Dendritic cell treated with granulocyte-macrophage colony-stimulating factor and Interleukin-4, amounts not matched to agents 40 ng/mL and 50 ng/mL, for 4 days (primary cell): ENCODE measurements at regions not wholly inside any gene's neighbourhood (a gene's known extent, or its start where the extent isn't known, plus 50 kb on each side); places are given as distances from the start of the nearest gene placed in this dataset.

Experiments used
- H3K27ac Mint-ChIP-seq: one replicate; pipeline ENCODE4 v1.8.0; 2022; ENCODE audit warnings: mild to moderate bottlenecking, mixed read lengths
- H3K27me3 Mint-ChIP-seq: one replicate; pipeline ENCODE4 v1.8.0; 2022; ENCODE audit warnings: mild to moderate bottlenecking, mixed read lengths
- H3K36me3 Mint-ChIP-seq: one replicate; pipeline ENCODE4 v1.8.0; 2022; ENCODE audit warnings: low read depth, mixed read lengths
- H3K4me1 Mint-ChIP-seq: one replicate; pipeline ENCODE4 v1.8.0; 2022; ENCODE audit warnings: low read depth, mixed read lengths
- H3K4me3 Mint-ChIP-seq: one replicate; pipeline ENCODE4 v1.8.0; 2022; ENCODE audit warnings: mild to moderate bottlenecking, moderate library complexity, mixed read lengths
- H3K9me3 Mint-ChIP-seq: one replicate; pipeline ENCODE4 v1.8.0; 2022; ENCODE audit warnings: mixed read lengths
- intact Hi-C: fragments of 100-400 bp; cut with micrococcal nuclease; formaldehyde crosslinking; loops from one replicate; pipeline ENCODE4 v1.15.0; 2022

GRCh38 chr21:15138490-15138889 is 73.7 kb upstream of the NRIP1 start:
- Mint-ChIP-seq H3K4me1 (peaks cover 24% of the 10 kb centered on the region), H3K9me3 (no peaks in the 10 kb centered on the region), H3K4me3 (no peak overlapping the region), H3K36me3 (no peaks in the 10 kb centered on the region), H3K27me3 (peaks cover 30% of the 10 kb centered on the region), H3K27ac (no peak overlapping the region)
- intact Hi-C loops = no loop called here

GRCh38 chr21:15139898-15140297 is 75.1 kb upstream of the NRIP1 start:
- peaks cover 27% of the 10 kb centered on the region for H3K27me3 Mint-ChIP-seq
- H3K4me3 Mint-ChIP-seq = no peak overlapping the region
- intact Hi-C loops = no loop called here
- no peak overlapping the region for H3K27ac Mint-ChIP-seq
- H3K9me3 Mint-ChIP-seq = no peaks in the 10 kb centered on the region
- no peaks in the 10 kb centered on the region for H3K36me3 Mint-ChIP-seq
- H3K4me1 Mint-ChIP-seq = peaks cover 22% of the 10 kb centered on the region

- Mint-ChIP-seq H3K27me3 (peaks cover 27% of the 10 kb centered on the region), H3K27ac (no peak overlapping the region), H3K36me3 (no peaks in the 10 kb centered on the region), H3K4me3 (no peak overlapping the region), H3K4me1 (peaks cover 22% of the 10 kb centered on the region), H3K9me3 (no peaks in the 10 kb centered on the region)
- intact Hi-C loops = no loop called here
Measured at GRCh38 chr21:15140321-15141019, 75.7 kb upstream of the NRIP1 start.

GRCh38 chr21:15141261-15141970 is 76.6 kb upstream of the NRIP1 start:
- H3K9me3 Mint-ChIP-seq = no peaks in the 10 kb centered on the region
- no peak overlapping the region for H3K4me3 Mint-ChIP-seq
- peaks cover 22% of the 10 kb centered on the region for H3K4me1 Mint-ChIP-seq
- no peak overlapping the region for H3K27ac Mint-ChIP-seq
- no peaks in the 10 kb centered on the region for H3K36me3 Mint-ChIP-seq
- intact Hi-C loops = no loop called here
- H3K27me3 Mint-ChIP-seq = peaks cover 25% of the 10 kb centered on the region

- H3K9me3 Mint-ChIP-seq = no peaks in the 10 kb centered on the region
- peaks cover 13% of the 10 kb centered on the region for H3K27me3 Mint-ChIP-seq
- no peak overlapping the region for H3K27ac Mint-ChIP-seq
- H3K4me1 Mint-ChIP-seq = peaks cover 10% of the 10 kb centered on the region
- intact Hi-C loops = no loop called here
- H3K4me3 Mint-ChIP-seq = no peak overlapping the region
- H3K36me3 Mint-ChIP-seq = no peaks in the 10 kb centered on the region
Measured at GRCh38 chr21:15144026-15144425, 79.2 kb upstream of the NRIP1 start.

GRCh38 chr21:15148437-15148836 is 83.6 kb upstream of the NRIP1 start:
- no peaks in the 10 kb centered on the region for H3K36me3 Mint-ChIP-seq
- no peak overlapping the region for H3K27ac Mint-ChIP-seq
- intact Hi-C loops = no loop called here
- peaks cover 12% of the 10 kb centered on the region for H3K4me1 Mint-ChIP-seq
- no peak overlapping the region for H3K4me3 Mint-ChIP-seq
- peaks cover 5% of the 10 kb centered on the region for H3K27me3 Mint-ChIP-seq
- H3K9me3 Mint-ChIP-seq = no peaks in the 10 kb centered on the region

- no peak overlapping the region for H3K4me3 Mint-ChIP-seq
- peaks cover 5% of the 10 kb centered on the region for H3K27me3 Mint-ChIP-seq
- peaks cover 12% of the 10 kb centered on the region for H3K4me1 Mint-ChIP-seq
- intact Hi-C loops = no loop called here
- H3K9me3 Mint-ChIP-seq = peaks cover 5% of the 10 kb centered on the region
- no peaks in the 10 kb centered on the region for H3K36me3 Mint-ChIP-seq
- H3K27ac Mint-ChIP-seq = no peak overlapping the region
Measured at GRCh38 chr21:15149600-15150224, 84.9 kb upstream of the NRIP1 start.

GRCh38 chr21:15151385-15152103 is 86.7 kb upstream of the NRIP1 start:
- Mint-ChIP-seq H3K4me3 (no peak overlapping the region), H3K4me1 (peaks cover 18% of the 10 kb centered on the region), H3K27ac (no peak overlapping the region), H3K27me3 (peaks cover 5% of the 10 kb centered on the region), H3K9me3 (peaks cover 14% of the 10 kb centered on the region), H3K36me3 (no peaks in the 10 kb centered on the region)
- intact Hi-C loops = no loop called here

GRCh38 chr21:15152591-15152990 is 87.8 kb upstream of the NRIP1 start:
- Mint-ChIP-seq H3K9me3 (peaks cover 23% of the 10 kb centered on the region), H3K27me3 (peaks cover 8% of the 10 kb centered on the region), H3K4me3 (no peak overlapping the region), H3K36me3 (no peaks in the 10 kb centered on the region), H3K27ac (no peak overlapping the region), H3K4me1 (peaks cover 18% of the 10 kb centered on the region)
- intact Hi-C loops = no loop called here

- Mint-ChIP-seq H3K36me3 (no peaks in the 10 kb centered on the region), H3K4me1 (peaks cover 26% of the 10 kb centered on the region), H3K9me3 (peaks cover 28% of the 10 kb centered on the region), H3K27me3 (peaks cover 23% of the 10 kb centered on the region), H3K27ac (no peak overlapping the region), H3K4me3 (no peak overlapping the region)
- intact Hi-C loops = no loop called here
Measured at GRCh38 chr21:15159382-15160020, 94.7 kb upstream of the NRIP1 start.

- intact Hi-C loops = no loop called here
- Mint-ChIP-seq H3K4me1 (peaks cover 31% of the 10 kb centered on the region), H3K27me3 (peaks cover 26% of the 10 kb centered on the region), H3K4me3 (no peak overlapping the region), H3K27ac (no peak overlapping the region), H3K36me3 (no peaks in the 10 kb centered on the region), H3K9me3 (peaks cover 22% of the 10 kb centered on the region)
Measured at GRCh38 chr21:15160136-15160535, 95.3 kb upstream of the NRIP1 start.

GRCh38 chr21:15162921-15163320 is 98.1 kb upstream of the NRIP1 start:
- peaks cover 25% of the 10 kb centered on the region for H3K4me1 Mint-ChIP-seq
- peaks cover 23% of the 10 kb centered on the region for H3K27me3 Mint-ChIP-seq
- no peak overlapping the region for H3K4me3 Mint-ChIP-seq
- intact Hi-C loops = no loop called here
- no peak overlapping the region for H3K27ac Mint-ChIP-seq
- H3K36me3 Mint-ChIP-seq = no peaks in the 10 kb centered on the region
- H3K9me3 Mint-ChIP-seq = peaks cover 5% of the 10 kb centered on the region

GRCh38 chr21:15164273-15164672 is 99.5 kb upstream of the NRIP1 start:
- H3K9me3 Mint-ChIP-seq = no peaks in the 10 kb centered on the region
- no peak overlapping the region for H3K27ac Mint-ChIP-seq
- H3K27me3 Mint-ChIP-seq = peaks cover 19% of the 10 kb centered on the region

More at GRCh38 chr21:15164273-15164672, 99.5 kb upstream of the NRIP1 start:
- no peak overlapping the region for H3K4me3 Mint-ChIP-seq
- intact Hi-C loops = no loop called here
- no peaks in the 10 kb centered on the region for H3K36me3 Mint-ChIP-seq
- peaks cover 24% of the 10 kb centered on the region for H3K4me1 Mint-ChIP-seq
